ENCODE measurements at regions not wholly inside any gene's neighbourhood (a gene's known extent, or its start where the extent isn't known, plus 50 kb on each side); places are given as distances from the start of the nearest gene placed in this dataset.
A peak's percentile ranks its signal among the peaks of the same experiment; 100 is the strongest.
"Not testable (repeated sequence)": the region's sequence is repeated elsewhere in the genome, so short reads cannot be mapped to it uniquely, and the experiment has no call there.

- DNase-seq (ENCODE audit: low spot score) = no peak
Measured at GRCh38 chr14:71165121-71166031, 258.1 kb downstream of the PCNX1 start.

- no peak for DNase-seq (ENCODE audit: low spot score)
Measured at GRCh38 chr14:71166180-71166837, 259.1 kb downstream of the PCNX1 start.

- DNase-seq (ENCODE audit: low spot score) = not testable (repeated sequence)
Measured at GRCh38 chr14:71167325-71167950, 260.2 kb downstream of the PCNX1 start.

- not testable (repeated sequence) for DNase-seq (ENCODE audit: low spot score)
Measured at GRCh38 chr14:71168161-71168560, 260.9 kb downstream of the PCNX1 start.

GRCh38 chr14:71168564-71169427 is 261.5 kb downstream of the PCNX1 start:
- DNase-seq (ENCODE audit: low spot score) = peak; percentile 60

GRCh38 chr14:71169861-71170260 is 262.6 kb downstream of the PCNX1 start:
- peak; percentile 8 for DNase-seq (ENCODE audit: low spot score)

- DNase-seq (ENCODE audit: low spot score) = no peak
Measured at GRCh38 chr14:71175491-71175890, 268.2 kb downstream of the PCNX1 start.

GRCh38 chr14:71179066-71179465 is 271.8 kb downstream of the PCNX1 start:
- DNase-seq (ENCODE audit: low spot score) = no peak

- DNase-seq (ENCODE audit: low spot score) = no peak
Measured at GRCh38 chr14:71180397-71180796, 273.1 kb downstream of the PCNX1 start.

- DNase-seq (ENCODE audit: low spot score) = no peak
Measured at GRCh38 chr14:71181215-71182003, 274.1 kb downstream of the PCNX1 start.

GRCh38 chr14:71183876-71184689 is 276.8 kb downstream of the PCNX1 start:
- no peak for DNase-seq (ENCODE audit: low spot score)

GRCh38 chr14:71185637-71186036 is 278.4 kb downstream of the PCNX1 start:
- no peak for DNase-seq (ENCODE audit: low spot score)

GRCh38 chr14:71187633-71188356 is 280.5 kb downstream of the PCNX1 start:
- no peak for DNase-seq (ENCODE audit: low spot score)

- DNase-seq (ENCODE audit: low spot score) = no peak
Measured at GRCh38 chr14:71190770-71191374, 283.6 kb downstream of the PCNX1 start.

- no peak for DNase-seq (ENCODE audit: low spot score)
Measured at GRCh38 chr14:71193663-71194062, 286.4 kb downstream of the PCNX1 start.

GRCh38 chr14:71194251-71194650 is 287.0 kb downstream of the PCNX1 start:
- DNase-seq (ENCODE audit: low spot score) = no peak

- no peak for DNase-seq (ENCODE audit: low spot score)
Measured at GRCh38 chr14:71196921-71197320, 289.7 kb downstream of the PCNX1 start.

GRCh38 chr14:71198687-71199086 is 291.4 kb downstream of the PCNX1 start:
- DNase-seq (ENCODE audit: low spot score) = no peak

GRCh38 chr14:71201840-71202239 is 294.6 kb downstream of the PCNX1 start:
- no peak for DNase-seq (ENCODE audit: low spot score)
